T-helper 17 cell (primary cell): ENCODE measurements at regions not wholly inside any gene's neighbourhood (a gene's known extent, or its start where the extent isn't known, plus 50 kb on each side); places are given as distances from the start of the nearest gene placed in this dataset.

Source experiments
- ATAC-seq: fragments of 150-1000 bp; cut with Tn5 transposase; 2 replicates; pipeline ENCODE4 v1.10.0; 2021; ENCODE audit warnings: mild to moderate bottlenecking, moderate library complexity
- DNase-seq, 3 donors: peaks; one replicate each; pipeline versions ENCODE4 v3.0.0 to v3.0.0-alpha.2; 2020 to 2021
- H3K9me3 ChIP-seq: one replicate; pipeline ENCODE4 v1.7.0; 2013; ENCODE audit warnings: low read length, mild to moderate bottlenecking; ENCODE audit not compliant: control insufficient read depth, poor library complexity, severe bottlenecking
- H3K27ac Mint-ChIP-seq: one replicate; pipeline ENCODE4 v1.8.0; 2022; ENCODE audit warnings: mild to moderate bottlenecking, moderate library complexity, mixed read lengths
- H3K27me3 Mint-ChIP-seq: one replicate; pipeline ENCODE4 v1.8.0; 2022; ENCODE audit warnings: mixed read lengths
- H3K36me3 Mint-ChIP-seq: one replicate; pipeline ENCODE4 v1.8.0; 2022; ENCODE audit warnings: low read depth, mixed read lengths
- H3K4me1 Mint-ChIP-seq: one replicate; pipeline ENCODE4 v1.8.0; 2022; ENCODE audit warnings: mild to moderate bottlenecking, mixed read lengths
- H3K4me3 Mint-ChIP-seq: one replicate; pipeline ENCODE4 v1.8.0; 2022; ENCODE audit warnings: mild to moderate bottlenecking, moderate library complexity, mixed read lengths

- Mint-ChIP-seq H3K27me3 (peaks cover 64% of the 10 kb centered on the region), H3K4me1 (no peaks in the 10 kb centered on the region), H3K4me3 (no peak overlapping the region), H3K27ac (no peak overlapping the region), H3K36me3 (no peaks in the 10 kb centered on the region)
- ATAC-seq (no peak), DNase-seq (no peak)
- no peaks in the 10 kb centered on the region for H3K9me3 ChIP-seq
Measured at GRCh38 chr7:35550831-35551230, 144.1 kb downstream of the HERPUD2 start.

- Mint-ChIP-seq H3K4me3 (no peak overlapping the region), H3K27ac (no peak overlapping the region), H3K27me3 (peaks cover 64% of the 10 kb centered on the region), H3K36me3 (no peaks in the 10 kb centered on the region), H3K4me1 (no peaks in the 10 kb centered on the region)
- ATAC-seq (no peak), DNase-seq (no peak)
- no peaks in the 10 kb centered on the region for H3K9me3 ChIP-seq
Measured at GRCh38 chr7:35549781-35550180, 145.2 kb downstream of the HERPUD2 start.

- H3K9me3 ChIP-seq = no peaks in the 10 kb centered on the region
- ATAC-seq (no peak), DNase-seq (no peak)
- Mint-ChIP-seq H3K36me3 (no peaks in the 10 kb centered on the region), H3K27ac (no peak overlapping the region), H3K4me3 (no peak overlapping the region), H3K4me1 (no peaks in the 10 kb centered on the region), H3K27me3 (peaks cover 51% of the 10 kb centered on the region)
Measured at GRCh38 chr7:35548291-35548690, 146.6 kb downstream of the HERPUD2 start.

- Mint-ChIP-seq H3K27me3 (peaks cover 44% of the 10 kb centered on the region), H3K36me3 (no peaks in the 10 kb centered on the region), H3K27ac (no peak overlapping the region), H3K4me3 (no peak overlapping the region), H3K4me1 (no peaks in the 10 kb centered on the region)
- DNase-seq = no peak
- ATAC-seq = no peak
- no peaks in the 10 kb centered on the region for H3K9me3 ChIP-seq
Measured at GRCh38 chr7:35546691-35547429, 148.1 kb downstream of the HERPUD2 start.

- H3K9me3 ChIP-seq = no peaks in the 10 kb centered on the region
- no peak for ATAC-seq
- H3K27ac Mint-ChIP-seq = no peak overlapping the region
- H3K4me1 Mint-ChIP-seq = no peaks in the 10 kb centered on the region
- no peaks in the 10 kb centered on the region for H3K36me3 Mint-ChIP-seq
- DNase-seq = no peak
- H3K27me3 Mint-ChIP-seq = peaks cover 48% of the 10 kb centered on the region
- H3K4me3 Mint-ChIP-seq = no peak overlapping the region
Measured at GRCh38 chr7:35545831-35546230, 149.1 kb downstream of the HERPUD2 start.

GRCh38 chr7:35544028-35544742 is 150.8 kb downstream of the HERPUD2 start:
- Mint-ChIP-seq H3K4me1 (no peaks in the 10 kb centered on the region), H3K27ac (no peak overlapping the region), H3K27me3 (peaks cover 42% of the 10 kb centered on the region), H3K36me3 (no peaks in the 10 kb centered on the region), H3K4me3 (no peak overlapping the region)
- no peaks in the 10 kb centered on the region for H3K9me3 ChIP-seq
- no peak for ATAC-seq
- no peak for DNase-seq

- H3K4me3 Mint-ChIP-seq = peak overlapping the region; percentile 71
- DNase-seq = peak; percentile 61 to 73 (median 70)
- peaks cover 41% of the 10 kb centered on the region for H3K27me3 Mint-ChIP-seq
- H3K27ac Mint-ChIP-seq = no peak overlapping the region
- peak; percentile 99 for ATAC-seq
- H3K9me3 ChIP-seq = no peaks in the 10 kb centered on the region
- peaks cover 8% of the 10 kb centered on the region for H3K4me1 Mint-ChIP-seq
- no peaks in the 10 kb centered on the region for H3K36me3 Mint-ChIP-seq
Measured at GRCh38 chr7:35537067-35538023, 157.6 kb downstream of the HERPUD2 start.

- no peak for DNase-seq
- no peaks in the 10 kb centered on the region for H3K9me3 ChIP-seq
- Mint-ChIP-seq H3K27me3 (peaks cover 47% of the 10 kb centered on the region), H3K27ac (no peak overlapping the region), H3K4me3 (peak overlapping the region; percentile 41), H3K4me1 (peaks cover 8% of the 10 kb centered on the region), H3K36me3 (no peaks in the 10 kb centered on the region)
- no peak for ATAC-seq
Measured at GRCh38 chr7:35536396-35536826, 158.5 kb downstream of the HERPUD2 start.

GRCh38 chr7:35533902-35534301 is 161.0 kb downstream of the HERPUD2 start:
- no peaks in the 10 kb centered on the region for H3K9me3 ChIP-seq
- Mint-ChIP-seq H3K4me3 (no peak overlapping the region), H3K4me1 (peaks cover 11% of the 10 kb centered on the region), H3K36me3 (no peaks in the 10 kb centered on the region), H3K27me3 (peaks cover 36% of the 10 kb centered on the region), H3K27ac (no peak overlapping the region)
- ATAC-seq (no peak), DNase-seq (no peak)

GRCh38 chr7:35530124-35531109 is 164.5 kb downstream of the HERPUD2 start:
- Mint-ChIP-seq H3K4me3 (no peak overlapping the region), H3K27ac (no peak overlapping the region), H3K27me3 (peaks cover 48% of the 10 kb centered on the region), H3K36me3 (no peaks in the 10 kb centered on the region), H3K4me1 (peaks cover 3% of the 10 kb centered on the region)
- H3K9me3 ChIP-seq = no peaks in the 10 kb centered on the region
- no peak for ATAC-seq
- no peak for DNase-seq

GRCh38 chr7:35529713-35530112 is 165.2 kb downstream of the HERPUD2 start:
- H3K27ac Mint-ChIP-seq = no peak overlapping the region
- H3K4me3 Mint-ChIP-seq = no peak overlapping the region
- H3K27me3 Mint-ChIP-seq = peaks cover 48% of the 10 kb centered on the region
- ATAC-seq (no peak), DNase-seq (no peak)
- H3K36me3 Mint-ChIP-seq = no peaks in the 10 kb centered on the region
- H3K4me1 Mint-ChIP-seq = peaks cover 3% of the 10 kb centered on the region
- H3K9me3 ChIP-seq = no peaks in the 10 kb centered on the region

- Mint-ChIP-seq H3K27ac (no peak overlapping the region), H3K27me3 (peaks cover 55% of the 10 kb centered on the region), H3K36me3 (no peaks in the 10 kb centered on the region), H3K4me1 (peaks cover 3% of the 10 kb centered on the region), H3K4me3 (no peak overlapping the region)
- ATAC-seq (no peak), DNase-seq (no peak)
- no peaks in the 10 kb centered on the region for H3K9me3 ChIP-seq
Measured at GRCh38 chr7:35528381-35528977, 166.5 kb downstream of the HERPUD2 start.
